Panc1 (cell line): ENCODE measurements at regions not wholly inside any gene's neighbourhood (a gene's known extent, or its start where the extent isn't known, plus 50 kb on each side); places are given as distances from the start of the nearest gene placed in this dataset.

Experiments used
- CTCF ChIP-seq: fragments of 450-650 bp; IDR thresholded peaks from 2 replicates; pipeline ENCODE4 v1.5.1; 2017; ENCODE audit warnings: mild to moderate bottlenecking
- POLR2AphosphoS5 ChIP-seq: IDR thresholded peaks from 2 replicates; pipeline ENCODE4 v1.6.1; 2012; ENCODE audit warnings: mild to moderate bottlenecking, low read depth, low read length, moderate library complexity
- TCF7L2 ChIP-seq: IDR thresholded peaks from 2 replicates; pipeline ENCODE4 v1.6.1; 2011; ENCODE audit warnings: mild to moderate bottlenecking, low read depth, low read length, inconsistent platforms

GRCh38 chr5:25393256-25393655 lies 748.5 kb upstream of the CDH10 start:
- TF ChIP-seq TCF7L2 (no peak), POLR2AphosphoS5 (no peak), CTCF (no peak)
